ENCODE measurements at regions not wholly inside any gene's neighbourhood (a gene's known extent, or its start where the extent isn't known, plus 50 kb on each side); places are given as distances from the start of the nearest gene placed in this dataset.

DNA sequence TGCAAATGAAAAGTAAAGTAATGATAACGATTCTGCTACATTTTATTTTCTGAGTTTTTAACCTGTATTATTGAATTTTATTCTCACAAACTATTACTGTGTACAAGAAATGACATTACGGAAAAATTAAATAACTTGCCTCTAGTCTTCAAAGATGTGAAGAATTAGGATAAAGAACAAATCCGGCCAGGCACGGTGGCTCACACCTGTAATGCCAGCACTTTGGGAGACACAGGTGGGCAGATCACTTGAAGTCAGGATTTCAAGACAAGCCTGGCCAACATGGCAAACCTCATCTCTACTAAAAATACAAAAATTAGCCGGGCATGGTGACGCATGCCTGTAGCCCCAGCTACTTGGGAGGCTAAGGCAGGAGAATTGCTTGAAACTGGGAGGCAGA is 1584.4 kb upstream of the SEL1L start:
- ATAC-seq (ENCODE audit: insufficient read depth, low read depth): no peak

GRCh38 chr14:83120187-83120586 is 1586.5 kb upstream of the SEL1L start:
- no peak for DNase-seq
- no peaks in the 10 kb centered on the region for H4K20me1 ChIP-seq (ENCODE audit: insufficient read depth, low read length)
- H3K79me2 ChIP-seq (ENCODE audit: insufficient read depth, low read length): no peaks in the 10 kb centered on the region
- no peaks in the 10 kb centered on the region for H3K9me3 ChIP-seq (ENCODE audit: insufficient read depth, low read length, severe bottlenecking)
- H3K36me3 ChIP-seq (ENCODE audit: insufficient read depth, low read length): no peaks in the 10 kb centered on the region
- no peak overlapping the region for H3K4me3 ChIP-seq (ENCODE audit: low read depth in 1 of 2, low read length in 2 of 2)
- no peak overlapping the region for H3K27ac ChIP-seq (ENCODE audit: low read length)
- ATAC-seq (ENCODE audit: insufficient read depth, low read depth): no peak
- no peaks in the 10 kb centered on the region for H3K27me3 ChIP-seq (ENCODE audit: insufficient read depth, low read length, poor library complexity)
- no peak overlapping the region for H3K9ac ChIP-seq (ENCODE audit: low read depth, low read length)
- TF ChIP-seq EZH2 (IDR thresholded peaks at IDR 0.05; ENCODE audit: borderline replicate concordance, low read depth, low read length, severe bottlenecking): no peak
- TF ChIP-seq, protein P1, sequence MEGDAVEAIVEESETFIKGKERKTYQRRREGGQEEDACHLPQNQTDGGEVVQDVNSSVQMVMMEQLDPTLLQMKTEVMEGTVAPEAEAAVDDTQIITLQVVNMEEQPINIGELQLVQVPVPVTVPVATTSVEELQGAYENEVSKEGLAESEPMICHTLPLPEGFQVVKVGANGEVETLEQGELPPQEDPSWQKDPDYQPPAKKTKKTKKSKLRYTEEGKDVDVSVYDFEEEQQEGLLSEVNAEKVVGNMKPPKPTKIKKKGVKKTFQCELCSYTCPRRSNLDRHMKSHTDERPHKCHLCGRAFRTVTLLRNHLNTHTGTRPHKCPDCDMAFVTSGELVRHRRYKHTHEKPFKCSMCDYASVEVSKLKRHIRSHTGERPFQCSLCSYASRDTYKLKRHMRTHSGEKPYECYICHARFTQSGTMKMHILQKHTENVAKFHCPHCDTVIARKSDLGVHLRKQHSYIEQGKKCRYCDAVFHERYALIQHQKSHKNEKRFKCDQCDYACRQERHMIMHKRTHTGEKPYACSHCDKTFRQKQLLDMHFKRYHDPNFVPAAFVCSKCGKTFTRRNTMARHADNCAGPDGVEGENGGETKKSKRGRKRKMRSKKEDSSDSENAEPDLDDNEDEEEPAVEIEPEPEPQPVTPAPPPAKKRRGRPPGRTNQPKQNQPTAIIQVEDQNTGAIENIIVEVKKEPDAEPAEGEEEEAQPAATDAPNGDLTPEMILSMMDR (IDR thresholded peaks at IDR 0.05; ENCODE audit: borderline replicate concordance, extremely low read depth, low read length, poor library complexity, severe bottlenecking): no peak
- H3K4me2 ChIP-seq (ENCODE audit: insufficient read depth, low read length): no peak overlapping the region
- no peak overlapping the region for H2AFZ ChIP-seq (ENCODE audit: low read depth, low read length)
- no peaks in the 10 kb centered on the region for H3K4me1 ChIP-seq (ENCODE audit: insufficient read depth, low read length)

More for the DNA sequence above, 1584.4 kb upstream of the SEL1L start:
- no peak for DNase-seq
- Histone ChIP-seq H2AFZ (ENCODE audit: low read depth, low read length) (no peak overlapping the region), H3K4me2 (ENCODE audit: insufficient read depth, low read length) (no peak overlapping the region), H3K27me3 (ENCODE audit: insufficient read depth, low read length, poor library complexity) (no peaks in the 10 kb centered on the region), H3K27ac (ENCODE audit: low read length) (no peak overlapping the region), H3K79me2 (ENCODE audit: insufficient read depth, low read length) (no peaks in the 10 kb centered on the region), H3K36me3 (ENCODE audit: insufficient read depth, low read length) (no peaks in the 10 kb centered on the region), H3K9me3 (ENCODE audit: insufficient read depth, low read length, severe bottlenecking) (no peaks in the 10 kb centered on the region), H3K4me1 (ENCODE audit: insufficient read depth, low read length) (no peaks in the 10 kb centered on the region), H4K20me1 (ENCODE audit: insufficient read depth, low read length) (no peaks in the 10 kb centered on the region), H3K9ac (ENCODE audit: low read depth, low read length) (no peak overlapping the region), H3K4me3 (ENCODE audit: low read depth in 1 of 2, low read length in 2 of 2) (no peak overlapping the region)
- TF ChIP-seq, protein P1 (IDR thresholded peaks at IDR 0.05; ENCODE audit: borderline replicate concordance, extremely low read depth, low read length, poor library complexity, severe bottlenecking): no peak
- no peak for TF ChIP-seq EZH2 (IDR thresholded peaks at IDR 0.05; ENCODE audit: borderline replicate concordance, low read depth, low read length, severe bottlenecking)

GRCh38 chr14:83126076-83126475 is 1592.4 kb upstream of the SEL1L start:
- Histone ChIP-seq H3K27me3 (ENCODE audit: insufficient read depth, low read length, poor library complexity) (no peaks in the 10 kb centered on the region), H3K79me2 (ENCODE audit: insufficient read depth, low read length) (no peaks in the 10 kb centered on the region), H4K20me1 (ENCODE audit: insufficient read depth, low read length) (no peaks in the 10 kb centered on the region), H3K4me3 (ENCODE audit: low read depth in 1 of 2, low read length in 2 of 2) (no peak overlapping the region), H3K27ac (ENCODE audit: low read length) (no peak overlapping the region), H3K4me1 (ENCODE audit: insufficient read depth, low read length) (no peaks in the 10 kb centered on the region), H3K4me2 (ENCODE audit: insufficient read depth, low read length) (no peak overlapping the region), H3K9ac (ENCODE audit: low read depth, low read length) (no peak overlapping the region), H3K36me3 (ENCODE audit: insufficient read depth, low read length) (no peaks in the 10 kb centered on the region), H2AFZ (ENCODE audit: low read depth, low read length) (no peak overlapping the region), H3K9me3 (ENCODE audit: insufficient read depth, low read length, severe bottlenecking) (no peaks in the 10 kb centered on the region)
- ATAC-seq (ENCODE audit: insufficient read depth, low read depth): no peak
- DNase-seq: no peak
- TF ChIP-seq, protein P1 (IDR thresholded peaks at IDR 0.05; ENCODE audit: borderline replicate concordance, extremely low read depth, low read length, poor library complexity, severe bottlenecking): no peak
- TF ChIP-seq EZH2 (IDR thresholded peaks at IDR 0.05; ENCODE audit: borderline replicate concordance, low read depth, low read length, severe bottlenecking): no peak

DNA sequence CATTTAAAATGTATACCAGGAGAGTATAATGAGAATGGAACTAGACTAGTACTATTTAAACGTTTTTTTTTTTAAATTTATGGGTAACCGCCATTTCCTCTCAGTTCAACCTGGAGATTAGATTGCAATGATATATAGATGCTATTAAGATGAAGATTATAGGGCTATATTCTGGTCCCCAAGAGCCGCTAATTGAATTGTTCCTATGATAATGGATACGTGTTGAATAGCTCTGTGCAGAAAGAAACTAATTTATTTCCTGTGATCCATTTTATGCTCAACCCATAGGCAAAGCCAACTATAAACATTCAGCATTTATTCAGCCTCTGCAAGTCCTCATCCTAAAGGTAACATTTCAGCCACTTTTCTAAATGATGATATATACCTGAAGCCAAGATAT is 1595.1 kb upstream of the SEL1L start:
- Histone ChIP-seq H3K4me3 (ENCODE audit: low read depth in 1 of 2, low read length in 2 of 2) (no peak overlapping the region), H3K79me2 (ENCODE audit: insufficient read depth, low read length) (no peaks in the 10 kb centered on the region), H3K27me3 (ENCODE audit: insufficient read depth, low read length, poor library complexity) (no peaks in the 10 kb centered on the region), H3K36me3 (ENCODE audit: insufficient read depth, low read length) (no peaks in the 10 kb centered on the region), H4K20me1 (ENCODE audit: insufficient read depth, low read length) (no peaks in the 10 kb centered on the region), H2AFZ (ENCODE audit: low read depth, low read length) (no peak overlapping the region), H3K9ac (ENCODE audit: low read depth, low read length) (no peak overlapping the region), H3K4me2 (ENCODE audit: insufficient read depth, low read length) (no peak overlapping the region), H3K9me3 (ENCODE audit: insufficient read depth, low read length, severe bottlenecking) (no peaks in the 10 kb centered on the region), H3K27ac (ENCODE audit: low read length) (no peak overlapping the region), H3K4me1 (ENCODE audit: insufficient read depth, low read length) (no peaks in the 10 kb centered on the region)
- TF ChIP-seq, protein P1 (IDR thresholded peaks at IDR 0.05; ENCODE audit: borderline replicate concordance, extremely low read depth, low read length, poor library complexity, severe bottlenecking): no peak
- TF ChIP-seq EZH2 (IDR thresholded peaks at IDR 0.05; ENCODE audit: borderline replicate concordance, low read depth, low read length, severe bottlenecking): no peak
- ATAC-seq (ENCODE audit: insufficient read depth, low read depth) (no peak), DNase-seq (no peak)

Measured in DND-41 (cell line).